ENCODE measurements at regions not wholly inside any gene's neighbourhood (a gene's known extent, or its start where the extent isn't known, plus 50 kb on each side); places are given as distances from the start of the nearest gene placed in this dataset.

DNA sequence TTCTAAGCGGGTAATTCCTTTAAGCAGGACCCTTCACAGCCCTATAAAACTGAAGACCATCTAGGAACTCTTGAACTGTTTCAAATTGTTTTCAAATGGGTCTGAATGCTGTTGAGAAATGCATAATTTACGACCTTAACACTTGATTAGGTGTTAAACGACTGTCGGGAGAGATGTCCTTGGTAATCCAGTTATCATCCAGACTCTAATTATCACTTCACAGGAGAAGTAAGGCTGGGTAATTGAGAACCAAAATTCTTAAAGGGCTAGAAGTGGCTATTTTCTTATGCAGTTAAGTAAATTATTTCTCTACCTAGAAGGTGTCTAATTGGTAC lies 276.7 kb upstream of the TBC1D5 start:
- Histone ChIP-seq H3K36me3 (ENCODE audit: control insufficient read depth, insufficient read depth, low read length) (no peaks in the 10 kb centered on the region), H3K4me3 (ENCODE audit: low read depth, low read length) (no peak overlapping the region), H3K27me3 (ENCODE audit: control insufficient read depth, insufficient read depth, low read length) (no peaks in the 10 kb centered on the region; the same call in 1 of the 2 replicates)
- POLR2A ChIA-PET = no interaction called here
- CTCF ChIA-PET = no interaction called here
- DNase-seq (ENCODE audit: low read depth) = no peak
- TF ChIP-seq, protein P1, sequence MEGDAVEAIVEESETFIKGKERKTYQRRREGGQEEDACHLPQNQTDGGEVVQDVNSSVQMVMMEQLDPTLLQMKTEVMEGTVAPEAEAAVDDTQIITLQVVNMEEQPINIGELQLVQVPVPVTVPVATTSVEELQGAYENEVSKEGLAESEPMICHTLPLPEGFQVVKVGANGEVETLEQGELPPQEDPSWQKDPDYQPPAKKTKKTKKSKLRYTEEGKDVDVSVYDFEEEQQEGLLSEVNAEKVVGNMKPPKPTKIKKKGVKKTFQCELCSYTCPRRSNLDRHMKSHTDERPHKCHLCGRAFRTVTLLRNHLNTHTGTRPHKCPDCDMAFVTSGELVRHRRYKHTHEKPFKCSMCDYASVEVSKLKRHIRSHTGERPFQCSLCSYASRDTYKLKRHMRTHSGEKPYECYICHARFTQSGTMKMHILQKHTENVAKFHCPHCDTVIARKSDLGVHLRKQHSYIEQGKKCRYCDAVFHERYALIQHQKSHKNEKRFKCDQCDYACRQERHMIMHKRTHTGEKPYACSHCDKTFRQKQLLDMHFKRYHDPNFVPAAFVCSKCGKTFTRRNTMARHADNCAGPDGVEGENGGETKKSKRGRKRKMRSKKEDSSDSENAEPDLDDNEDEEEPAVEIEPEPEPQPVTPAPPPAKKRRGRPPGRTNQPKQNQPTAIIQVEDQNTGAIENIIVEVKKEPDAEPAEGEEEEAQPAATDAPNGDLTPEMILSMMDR (IDR thresholded peaks at IDR 0.05; ENCODE audit: insufficient read depth, low read depth, low read length) = no peak

DNA sequence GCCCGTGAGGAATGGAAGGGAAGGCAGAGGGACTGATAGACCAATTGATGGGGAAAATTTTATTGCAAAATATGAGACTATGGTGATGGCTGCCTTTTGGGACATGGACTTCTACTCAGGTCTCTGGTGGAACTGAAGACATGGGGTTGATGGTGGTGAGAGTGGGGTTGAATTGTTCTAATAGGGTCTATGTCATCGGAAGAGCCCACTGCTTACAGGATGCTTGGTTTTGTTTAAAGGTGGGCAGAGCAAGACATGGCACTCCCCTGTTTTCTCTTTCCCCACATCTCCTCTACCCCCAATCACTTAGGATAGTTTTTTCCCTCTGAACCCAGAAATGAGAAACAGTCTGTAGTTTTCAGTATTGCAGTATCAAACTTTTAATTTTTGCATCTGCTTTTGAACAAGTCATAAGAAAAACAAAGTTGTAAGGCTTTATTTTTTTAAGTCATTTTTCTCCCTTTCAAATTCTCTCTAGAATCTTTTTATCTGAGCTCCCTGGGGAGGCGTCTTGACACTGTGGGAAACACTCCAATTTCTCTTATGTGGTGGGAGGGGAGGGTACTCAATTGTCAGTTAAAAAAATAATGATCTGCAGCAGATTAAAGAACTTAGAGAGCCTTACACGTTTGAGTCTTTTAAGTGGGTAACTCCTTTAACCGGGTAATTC lies 276.2 kb upstream of the TBC1D5 start:
- TF ChIP-seq, protein P1 (IDR thresholded peaks at IDR 0.05; ENCODE audit: insufficient read depth, low read depth, low read length) = no peak
- DNase-seq (ENCODE audit: low read depth) = no peak
- no peaks in the 10 kb centered on the region for H3K36me3 ChIP-seq (ENCODE audit: control insufficient read depth, insufficient read depth, low read length)
- H3K27me3 ChIP-seq (ENCODE audit: control insufficient read depth, insufficient read depth, low read length) = no peaks in the 10 kb centered on the region; the same call in 1 of the 2 replicates
- ChIA-PET POLR2A (no interaction called here), CTCF (no interaction called here)
- no peak overlapping the region for H3K4me3 ChIP-seq (ENCODE audit: low read depth, low read length)

DNA sequence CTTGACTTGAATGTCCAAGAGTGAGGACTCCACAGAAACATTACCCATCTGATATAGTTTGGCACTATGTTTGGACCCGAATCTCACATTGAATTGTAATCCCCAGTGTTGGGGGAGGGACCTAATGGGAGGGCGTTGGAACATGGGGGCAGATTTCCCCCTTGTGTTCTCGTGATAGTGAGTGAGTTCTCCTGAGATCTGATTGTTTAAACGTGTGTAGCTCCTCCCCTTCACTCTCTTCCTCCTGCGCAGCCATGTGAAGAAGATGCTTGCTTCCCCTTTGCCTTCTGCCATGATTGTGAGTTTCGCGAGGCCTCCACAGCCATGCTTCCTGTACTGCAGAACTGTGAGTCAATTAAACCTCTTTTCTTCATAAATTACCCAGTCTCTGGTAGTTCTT lies 273.9 kb upstream of the TBC1D5 start:
- ChIA-PET POLR2A (no interaction called here), CTCF (no interaction called here)
- Histone ChIP-seq H3K36me3 (ENCODE audit: control insufficient read depth, insufficient read depth, low read length) (no peaks in the 10 kb centered on the region), H3K27me3 (ENCODE audit: control insufficient read depth, insufficient read depth, low read length) (no peaks in the 10 kb centered on the region; the same call in 1 of the 2 replicates), H3K4me3 (ENCODE audit: low read depth, low read length) (no peak overlapping the region)
- TF ChIP-seq, protein P1 (IDR thresholded peaks at IDR 0.05; ENCODE audit: insufficient read depth, low read depth, low read length) = no peak
- DNase-seq (ENCODE audit: low read depth) = no peak

DNA sequence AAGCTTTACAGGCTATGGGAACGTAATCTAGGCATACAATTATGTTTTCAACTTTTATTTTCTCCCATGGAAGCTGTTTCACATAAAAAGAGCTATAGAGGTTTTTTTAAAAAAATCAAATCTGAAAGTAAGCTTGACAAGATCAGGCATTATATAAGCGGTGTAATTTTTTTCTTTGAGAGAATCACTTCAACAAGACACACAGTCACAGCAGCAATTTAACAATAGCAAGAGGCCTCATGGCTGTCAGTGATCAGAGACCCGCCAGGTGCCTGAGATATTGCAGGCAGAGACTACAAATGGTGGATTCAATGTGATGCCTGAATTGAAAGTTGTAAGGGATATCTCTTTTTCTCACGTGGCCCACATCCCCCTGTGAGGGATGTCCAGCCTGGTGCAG lies 270.5 kb upstream of the TBC1D5 start:
- no peaks in the 10 kb centered on the region for H3K36me3 ChIP-seq (ENCODE audit: control insufficient read depth, insufficient read depth, low read length)
- H3K27me3 ChIP-seq (ENCODE audit: control insufficient read depth, insufficient read depth, low read length) = no peaks in the 10 kb centered on the region
- CTCF ChIA-PET = no interaction called here
- POLR2A ChIA-PET = no interaction called here
- H3K4me3 ChIP-seq (ENCODE audit: low read depth, low read length) = no peak overlapping the region
- TF ChIP-seq, protein P1 (IDR thresholded peaks at IDR 0.05; ENCODE audit: insufficient read depth, low read depth, low read length) = no peak
- no peak for DNase-seq (ENCODE audit: low read depth)

DNA sequence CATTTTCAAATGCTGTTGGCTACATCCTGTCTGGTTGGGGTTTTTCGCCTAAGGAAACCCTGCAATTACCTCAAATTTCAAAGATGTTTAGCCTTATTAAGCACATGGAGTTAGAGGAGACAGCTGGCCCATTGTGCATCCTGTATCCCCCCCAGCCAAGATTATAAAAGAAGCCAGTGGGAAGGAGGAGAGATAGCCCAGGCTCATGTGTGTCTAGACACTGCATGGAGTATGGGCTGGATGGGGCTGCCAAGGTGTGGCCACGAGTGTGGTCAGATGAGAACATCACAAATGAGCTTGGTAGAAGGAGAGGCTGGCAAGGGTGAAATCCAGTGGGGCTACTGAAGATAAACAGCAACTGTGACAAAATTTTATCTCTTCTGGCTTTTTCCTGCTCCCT lies 270.0 kb upstream of the TBC1D5 start:
- no peak for DNase-seq (ENCODE audit: low read depth)
- H3K4me3 ChIP-seq (ENCODE audit: low read depth, low read length) = no peak overlapping the region
- ChIA-PET CTCF (no interaction called here), POLR2A (no interaction called here)
- TF ChIP-seq, protein P1 (IDR thresholded peaks at IDR 0.05; ENCODE audit: insufficient read depth, low read depth, low read length) = no peak
- H3K36me3 ChIP-seq (ENCODE audit: control insufficient read depth, insufficient read depth, low read length) = no peaks in the 10 kb centered on the region
- no peaks in the 10 kb centered on the region for H3K27me3 ChIP-seq (ENCODE audit: control insufficient read depth, insufficient read depth, low read length)

Data from BJ (cell line).